ENCODE measurements at regions not wholly inside any gene's neighbourhood (a gene's known extent, or its start where the extent isn't known, plus 50 kb on each side); places are given as distances from the start of the nearest gene placed in this dataset.

- no peak for TF ChIP-seq CTCF (conservative IDR thresholded peaks at IDR 0.05)
- TF ChIP-seq ZFX (IDR thresholded peaks at IDR 0.05) = no peak
These were observed 945.7 kb downstream of the DSC3 start for GRCh38 chr18:30096796-30097195.
